PC-3 (cell line): ENCODE measurements at regions not wholly inside any gene's neighbourhood (a gene's known extent, or its start where the extent isn't known, plus 50 kb on each side); places are given as distances from the start of the nearest gene placed in this dataset.

ENCODE experiments used
- ATAC-seq: fragments of 200-7000 bp; cut with Tn5 transposase; 2 replicates; pipeline ENCODE4 v1.9.1; 2020; ENCODE audit warnings: mild to moderate bottlenecking, moderate library complexity
- BruUV-seq: library from RNA; stranded (reverse); fragments of 400-500 nt; replicated peaks from 2 replicates; lab custom pipeline; 2021; lab: Mats Ljungman, UMichigan
- CTCF ChIA-PET: fragments of 300-600 bp; sonication (Branson Sonifier 250); formaldehyde crosslinking; loops from one replicate; lab custom pipeline; 2022; ENCODE audit warnings: antibody characterized with exemption; lab: Charles Lee
- POLR2A ChIA-PET: fragments of 300-600 bp; sonication (Branson Sonifier 250); formaldehyde crosslinking; loops from one replicate; lab custom pipeline; 2022; ENCODE audit warnings: antibody characterized with exemption; ENCODE audit not compliant: unreplicated experiment; lab: Charles Lee
- DNase-seq: peaks from one replicate; pipeline ENCODE4 v3.0.0-alpha.2; 2015
- H2AFZ ChIP-seq: fragments of 300-600 bp; sonication (generic); 2 replicates; pipeline ENCODE4 v1.6.0; 2016; ENCODE audit warnings: antibody characterized with exemption, low read length
- H3F3A ChIP-seq: fragments of 300-600 bp; sonication (generic); one replicate; pipeline ENCODE4 v1.6.0; 2017; ENCODE audit warnings: antibody characterized with exemption, low read length, control low read depth, mild to moderate bottlenecking; ENCODE audit not compliant: unreplicated experiment
- H3K27ac ChIP-seq: fragments of 300-600 bp; sonication (generic); 2 replicates; pipeline ENCODE4 v1.5.1; 2016; ENCODE audit warnings: mild to moderate bottlenecking, low read length
- H3K27me3 ChIP-seq: fragments of 300-600 bp; sonication (generic); 2 replicates; pipeline ENCODE4 v1.6.1; 2016; ENCODE audit warnings: low read length, mixed read lengths
- H3K36me3 ChIP-seq: fragments of 300-600 bp; sonication (generic); 2 replicates; pipeline ENCODE4 v1.6.1; 2016; ENCODE audit warnings: low read depth, mixed run types, low read length, mixed read lengths
- H3K4me1 ChIP-seq: fragments of 300-600 bp; sonication (generic); 2 replicates; pipeline ENCODE4 v1.5.1; 2016; ENCODE audit warnings: low read length; ENCODE audit not compliant: insufficient read depth
- H3K4me2 ChIP-seq: fragments of 300-600 bp; sonication (generic); 2 replicates; pipeline ENCODE4 v1.6.0; 2016; ENCODE audit warnings: low read length
- H3K4me3 ChIP-seq: fragments of 300-600 bp; sonication (generic); 2 replicates; pipeline ENCODE4 v1.5.1; 2016; ENCODE audit warnings: mild to moderate bottlenecking, low read length, mixed read lengths
- H3K79me2 ChIP-seq: fragments of 300-600 bp; sonication (generic); 2 replicates; pipeline ENCODE4 v1.6.1; 2017; ENCODE audit warnings: low read length, mixed read lengths
- H3K9ac ChIP-seq: fragments of 300-600 bp; sonication (generic); 2 replicates; pipeline ENCODE4 v1.6.0; 2016; ENCODE audit warnings: mild to moderate bottlenecking, low read length
- H3K9me2 ChIP-seq: fragments of 300-600 bp; sonication (generic); replicated peaks from 2 replicates; pipeline ENCODE4 v1.6.1; 2016; ENCODE audit warnings: mixed run types, low read length, mixed read lengths
- H3K9me3 ChIP-seq: fragments of 300-600 bp; sonication (generic); 2 replicates; pipeline ENCODE4 v1.6.1; 2016; ENCODE audit warnings: low read length, mixed read lengths
- H4K20me1 ChIP-seq: fragments of 300-600 bp; sonication (generic); 2 replicates; pipeline ENCODE4 v1.6.1; 2016; ENCODE audit warnings: low read length, mixed read lengths
- EZH2 ChIP-seq: fragments of 300-600 bp; sonication (generic); IDR thresholded peaks from one replicate; pipeline ENCODE4 v1.6.1; 2017; ENCODE audit warnings: antibody characterized with exemption, mild to moderate bottlenecking, low read length; ENCODE audit not compliant: unreplicated experiment
- EZH2phosphoT487 ChIP-seq: fragments of 300-600 bp; sonication (generic); IDR thresholded peaks from 2 replicates; pipeline ENCODE4 v1.6.1; 2018; ENCODE audit warnings: mild to moderate bottlenecking, antibody characterized with exemption, low read length, borderline replicate concordance
- intact Hi-C: fragments of 100-400 bp; cut with micrococcal nuclease; formaldehyde crosslinking; loops from 2 replicates; pipeline ENCODE4 v1.9.0; 2023
- TF ChIP-seq, protein P1 (sequence below): fragments of 300-600 bp; sonication (generic); conservative IDR thresholded peaks from 2 replicates; pipeline ENCODE4 v1.5.1; 2017; ENCODE audit warnings: antibody characterized with exemption, low read depth, mild to moderate bottlenecking, low read length

DNA sequence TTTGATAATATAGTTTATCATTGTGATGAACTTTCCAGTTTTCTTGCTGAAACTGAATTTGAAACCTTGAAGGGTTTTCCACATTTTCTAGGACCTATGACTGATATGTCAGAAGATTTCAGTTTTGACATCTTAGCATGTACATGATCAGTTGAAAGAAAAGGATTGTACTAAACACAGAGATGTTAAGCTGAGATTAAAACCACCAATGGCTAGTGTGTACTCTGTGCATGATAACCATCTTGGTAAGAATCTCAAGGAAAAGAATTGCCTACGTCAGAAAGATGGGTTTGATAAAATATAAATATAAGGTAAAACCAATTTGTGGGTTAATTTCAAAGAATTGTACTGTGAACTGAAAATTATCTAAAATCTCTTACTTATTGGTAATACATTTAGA is 776.4 kb downstream of the GATA3 start:
- Histone ChIP-seq H3K9me2 (no peaks in the 10 kb centered on the region), H3K27ac (no peak overlapping the region), H3K9me3 (no peaks in the 10 kb centered on the region), H3K9ac (no peak overlapping the region), H3K4me2 (no peak overlapping the region), H3K4me3 (no peak overlapping the region), H3F3A (no peaks in the 10 kb centered on the region), H2AFZ (no peak overlapping the region), H4K20me1 (no peaks in the 10 kb centered on the region), H3K36me3 (no peaks in the 10 kb centered on the region), H3K79me2 (no peaks in the 10 kb centered on the region), H3K4me1 (peaks cover 3% of the 10 kb centered on the region; the same call in 1 of the 2 replicates), H3K27me3 (no peaks in the 10 kb centered on the region)
- no peak for ATAC-seq
- ChIA-PET POLR2A (no interaction called here), CTCF (no interaction called here)
- TF ChIP-seq, protein P1, sequence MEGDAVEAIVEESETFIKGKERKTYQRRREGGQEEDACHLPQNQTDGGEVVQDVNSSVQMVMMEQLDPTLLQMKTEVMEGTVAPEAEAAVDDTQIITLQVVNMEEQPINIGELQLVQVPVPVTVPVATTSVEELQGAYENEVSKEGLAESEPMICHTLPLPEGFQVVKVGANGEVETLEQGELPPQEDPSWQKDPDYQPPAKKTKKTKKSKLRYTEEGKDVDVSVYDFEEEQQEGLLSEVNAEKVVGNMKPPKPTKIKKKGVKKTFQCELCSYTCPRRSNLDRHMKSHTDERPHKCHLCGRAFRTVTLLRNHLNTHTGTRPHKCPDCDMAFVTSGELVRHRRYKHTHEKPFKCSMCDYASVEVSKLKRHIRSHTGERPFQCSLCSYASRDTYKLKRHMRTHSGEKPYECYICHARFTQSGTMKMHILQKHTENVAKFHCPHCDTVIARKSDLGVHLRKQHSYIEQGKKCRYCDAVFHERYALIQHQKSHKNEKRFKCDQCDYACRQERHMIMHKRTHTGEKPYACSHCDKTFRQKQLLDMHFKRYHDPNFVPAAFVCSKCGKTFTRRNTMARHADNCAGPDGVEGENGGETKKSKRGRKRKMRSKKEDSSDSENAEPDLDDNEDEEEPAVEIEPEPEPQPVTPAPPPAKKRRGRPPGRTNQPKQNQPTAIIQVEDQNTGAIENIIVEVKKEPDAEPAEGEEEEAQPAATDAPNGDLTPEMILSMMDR, result no peak
- no peak for TF ChIP-seq EZH2
- no peak for TF ChIP-seq EZH2phosphoT487
- BruUV-seq, result no TSS peak
- no peak for DNase-seq
- intact Hi-C loops, result no loop called here

DNA sequence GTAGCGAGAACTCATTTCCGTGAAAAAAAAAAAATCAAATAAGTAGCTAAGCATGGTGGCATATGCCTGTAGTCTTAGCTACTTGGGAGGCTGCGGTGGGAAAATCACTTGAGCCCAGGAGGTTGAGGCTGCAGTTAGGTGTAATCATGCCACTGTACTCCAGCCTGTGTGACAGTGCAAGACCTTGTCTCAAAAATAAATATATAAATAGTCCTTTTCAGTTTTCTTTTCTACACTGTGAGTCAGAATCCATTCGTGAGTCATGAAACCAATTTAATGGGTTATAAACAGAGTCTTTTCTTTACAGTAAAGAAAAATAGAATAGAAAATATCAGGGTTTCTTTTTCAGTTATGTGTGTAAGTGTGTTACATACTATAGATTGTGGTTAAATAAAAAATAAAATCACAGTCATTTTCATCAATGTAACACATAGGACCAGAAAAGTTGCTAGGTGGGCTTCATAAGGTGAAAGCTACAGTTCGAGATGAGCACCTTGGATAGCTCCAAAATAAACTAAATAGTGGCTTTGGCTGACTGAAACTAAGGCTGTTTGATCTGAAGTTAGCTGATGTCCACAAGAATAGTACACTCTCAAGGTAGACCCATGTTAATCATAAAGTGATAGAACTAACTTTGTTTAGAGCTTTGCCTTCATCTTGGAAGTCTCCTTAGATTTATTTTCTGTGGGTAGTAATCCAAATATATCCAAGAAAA is 781.1 kb downstream of the GATA3 start:
- no TSS peak for BruUV-seq
- no peaks in the 10 kb centered on the region for H3F3A ChIP-seq
- no peaks in the 10 kb centered on the region for H3K79me2 ChIP-seq
- no peak overlapping the region for H3K27ac ChIP-seq
- no peak overlapping the region for H3K4me3 ChIP-seq
- no peaks in the 10 kb centered on the region for H3K36me3 ChIP-seq
- H3K27me3 ChIP-seq, result no peaks in the 10 kb centered on the region
- H4K20me1 ChIP-seq, result no peaks in the 10 kb centered on the region
- POLR2A ChIA-PET, result no interaction called here
- no peaks in the 10 kb centered on the region for H3K9me2 ChIP-seq
- no peaks in the 10 kb centered on the region for H3K4me1 ChIP-seq
- H3K9ac ChIP-seq, result no peak overlapping the region
- ATAC-seq (no peak), DNase-seq (peak; percentile 28)
- TF ChIP-seq, protein P1, result no peak
- TF ChIP-seq EZH2, result no peak
- no peak overlapping the region; the same call in 1 of the 2 replicates for H3K4me2 ChIP-seq
- intact Hi-C loops, result no loop called here
- no peak overlapping the region for H2AFZ ChIP-seq
- H3K9me3 ChIP-seq, result no peaks in the 10 kb centered on the region
- CTCF ChIA-PET, result no interaction called here

DNA sequence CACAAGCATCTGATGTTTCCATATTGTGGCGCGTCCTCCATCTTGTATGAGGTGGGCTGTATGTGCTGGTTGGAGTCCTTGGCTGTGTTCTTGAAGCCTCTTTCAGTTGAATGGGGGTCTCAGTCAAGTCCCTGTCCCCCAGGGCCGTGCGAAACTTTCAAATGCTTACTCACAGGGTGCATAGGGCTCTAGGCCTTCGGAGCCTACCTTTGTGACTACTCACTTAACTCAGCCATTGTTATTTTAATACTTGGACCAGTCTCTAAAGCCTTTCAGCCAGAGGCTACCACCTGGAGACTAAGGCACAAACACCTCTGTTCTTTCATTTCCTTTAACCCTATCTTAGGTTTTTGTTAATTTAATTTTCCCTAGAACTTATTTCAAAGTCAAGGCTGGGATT is 785.9 kb downstream of the GATA3 start:
- no peak overlapping the region for H3K4me2 ChIP-seq
- DNase-seq (no peak), ATAC-seq (no peak)
- no peaks in the 10 kb centered on the region for H3K9me3 ChIP-seq
- H3K9me2 ChIP-seq, result no peaks in the 10 kb centered on the region
- H3K4me3 ChIP-seq, result no peak overlapping the region
- no peaks in the 10 kb centered on the region for H3K4me1 ChIP-seq
- no peaks in the 10 kb centered on the region for H3K27me3 ChIP-seq
- no peaks in the 10 kb centered on the region for H4K20me1 ChIP-seq
- ChIA-PET CTCF (no interaction called here), POLR2A (no interaction called here)
- BruUV-seq, result no TSS peak
- no peak overlapping the region for H2AFZ ChIP-seq
- intact Hi-C loops, result no loop called here
- H3K79me2 ChIP-seq, result no peaks in the 10 kb centered on the region
- no peaks in the 10 kb centered on the region for H3F3A ChIP-seq
- no peak overlapping the region for H3K9ac ChIP-seq
- no peaks in the 10 kb centered on the region for H3K36me3 ChIP-seq
- H3K27ac ChIP-seq, result no peak overlapping the region
- TF ChIP-seq, protein P1, result no peak
- no peak for TF ChIP-seq EZH2phosphoT487
- TF ChIP-seq EZH2, result no peak
